Hepatocyte (in vitro differentiated cells): ENCODE measurements at regions not wholly inside any gene's neighbourhood (a gene's known extent, or its start where the extent isn't known, plus 50 kb on each side); places are given as distances from the start of the nearest gene placed in this dataset.

Source experiments
- EZH2phosphoT487 ChIP-seq: fragments of 200-600 bp; sonication (generic); IDR thresholded peaks from one replicate; pipeline ENCODE4 v1.6.1; 2018; ENCODE audit warnings: antibody characterized with exemption, mild to moderate bottlenecking, low read depth, moderate library complexity; ENCODE audit not compliant: unreplicated experiment, severe bottlenecking
- TF ChIP-seq, protein P1 (sequence below): fragments of 200-600 bp; sonication (generic); IDR thresholded peaks from 2 replicates; pipeline ENCODE4 v1.5.1; 2016; ENCODE audit warnings: antibody characterized with exemption, mild to moderate bottlenecking; ENCODE audit not compliant: poor library complexity

DNA sequence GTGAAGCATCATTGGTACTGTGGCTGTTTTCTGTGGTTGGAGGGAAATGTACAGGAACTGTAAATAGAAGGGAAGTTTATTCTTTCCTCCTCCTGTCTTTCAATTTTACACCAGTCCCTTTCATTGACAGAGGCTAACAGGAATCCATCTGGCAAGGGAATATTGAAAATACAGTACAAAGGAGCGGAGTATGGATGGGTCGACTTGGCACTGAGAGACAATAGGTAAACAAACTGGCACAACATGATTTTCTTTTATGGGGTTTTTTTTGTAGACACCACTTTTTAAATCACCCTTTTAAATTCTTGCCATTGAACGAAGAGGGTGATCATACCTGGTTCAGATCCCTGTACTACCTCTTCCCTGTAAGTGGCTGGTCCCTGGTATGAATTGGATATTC, 341.3 kb downstream of the RWDD3 start:
- TF ChIP-seq, protein P1, sequence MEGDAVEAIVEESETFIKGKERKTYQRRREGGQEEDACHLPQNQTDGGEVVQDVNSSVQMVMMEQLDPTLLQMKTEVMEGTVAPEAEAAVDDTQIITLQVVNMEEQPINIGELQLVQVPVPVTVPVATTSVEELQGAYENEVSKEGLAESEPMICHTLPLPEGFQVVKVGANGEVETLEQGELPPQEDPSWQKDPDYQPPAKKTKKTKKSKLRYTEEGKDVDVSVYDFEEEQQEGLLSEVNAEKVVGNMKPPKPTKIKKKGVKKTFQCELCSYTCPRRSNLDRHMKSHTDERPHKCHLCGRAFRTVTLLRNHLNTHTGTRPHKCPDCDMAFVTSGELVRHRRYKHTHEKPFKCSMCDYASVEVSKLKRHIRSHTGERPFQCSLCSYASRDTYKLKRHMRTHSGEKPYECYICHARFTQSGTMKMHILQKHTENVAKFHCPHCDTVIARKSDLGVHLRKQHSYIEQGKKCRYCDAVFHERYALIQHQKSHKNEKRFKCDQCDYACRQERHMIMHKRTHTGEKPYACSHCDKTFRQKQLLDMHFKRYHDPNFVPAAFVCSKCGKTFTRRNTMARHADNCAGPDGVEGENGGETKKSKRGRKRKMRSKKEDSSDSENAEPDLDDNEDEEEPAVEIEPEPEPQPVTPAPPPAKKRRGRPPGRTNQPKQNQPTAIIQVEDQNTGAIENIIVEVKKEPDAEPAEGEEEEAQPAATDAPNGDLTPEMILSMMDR: no peak
- TF ChIP-seq EZH2phosphoT487: no peak
